Central memory CD8-positive, alpha-beta T cell (primary cell): ENCODE measurements at regions not wholly inside any gene's neighbourhood (a gene's known extent, or its start where the extent isn't known, plus 50 kb on each side); places are given as distances from the start of the nearest gene placed in this dataset.

Experiments used
- ATAC-seq: fragments of 150-1000 bp; cut with Tn5 transposase; replicated peaks from 2 replicates; pipeline ENCODE4 v1.10.0; 2022; ENCODE audit warnings: mild to moderate bottlenecking, moderate FRiP score, moderate number of reproducible peaks; ENCODE audit not compliant: poor library complexity, severe bottlenecking; ENCODE audit errors: extremely low read depth
- DNase-seq, 2 donors: peaks; one replicate each; pipeline ENCODE4 v3.0.0; 2021; ENCODE audit warnings: low spot score in 2 of 2
- H3K27ac Mint-ChIP-seq: one replicate; pipeline ENCODE4 v1.8.0; 2022; ENCODE audit warnings: low read depth, mild to moderate bottlenecking, moderate library complexity, mixed read lengths
- H3K27me3 Mint-ChIP-seq: one replicate; pipeline ENCODE4 v1.8.0; 2022; ENCODE audit warnings: mixed read lengths
- H3K36me3 Mint-ChIP-seq: one replicate; pipeline ENCODE4 v1.8.0; 2022; ENCODE audit warnings: mild to moderate bottlenecking, moderate library complexity, mixed read lengths; ENCODE audit not compliant: insufficient read depth
- H3K4me1 Mint-ChIP-seq: one replicate; pipeline ENCODE4 v1.8.0; 2022; ENCODE audit warnings: mixed read lengths
- H3K4me3 Mint-ChIP-seq: one replicate; pipeline ENCODE4 v1.8.0; 2022; ENCODE audit warnings: mild to moderate bottlenecking, moderate library complexity, mixed read lengths
- H3K9me3 Mint-ChIP-seq: one replicate; pipeline ENCODE4 v1.8.0; 2022; ENCODE audit warnings: mixed read lengths

GRCh38 chr7:54015251-54015650 lies 526.9 kb upstream of the VSTM2A start:
- Mint-ChIP-seq H3K36me3 (peaks cover 2% of the 10 kb centered on the region), H3K4me1 (no peaks in the 10 kb centered on the region), H3K27ac (no peak overlapping the region), H3K9me3 (peaks cover 31% of the 10 kb centered on the region), H3K4me3 (no peak overlapping the region), H3K27me3 (no peaks in the 10 kb centered on the region)
- no peak for DNase-seq
- no peak for ATAC-seq

GRCh38 chr7:54037873-54038272 lies 504.3 kb upstream of the VSTM2A start:
- H3K9me3 Mint-ChIP-seq = peaks cover 7% of the 10 kb centered on the region
- H3K4me1 Mint-ChIP-seq = no peaks in the 10 kb centered on the region
- ATAC-seq (no peak), DNase-seq (no peak)
- H3K27me3 Mint-ChIP-seq = no peaks in the 10 kb centered on the region
- H3K36me3 Mint-ChIP-seq = no peaks in the 10 kb centered on the region
- no peak overlapping the region for H3K4me3 Mint-ChIP-seq
- no peak overlapping the region for H3K27ac Mint-ChIP-seq

GRCh38 chr7:54060643-54061042 lies 481.5 kb upstream of the VSTM2A start:
- Mint-ChIP-seq H3K27ac (no peak overlapping the region), H3K4me3 (no peak overlapping the region), H3K36me3 (no peaks in the 10 kb centered on the region), H3K4me1 (no peaks in the 10 kb centered on the region), H3K27me3 (no peaks in the 10 kb centered on the region), H3K9me3 (peaks cover 29% of the 10 kb centered on the region)
- DNase-seq = no peak
- no peak for ATAC-seq

- no peak for DNase-seq
- Mint-ChIP-seq H3K4me3 (no peak overlapping the region), H3K9me3 (peaks cover 20% of the 10 kb centered on the region), H3K4me1 (no peaks in the 10 kb centered on the region), H3K27ac (no peak overlapping the region), H3K27me3 (no peaks in the 10 kb centered on the region), H3K36me3 (no peaks in the 10 kb centered on the region)
- no peak for ATAC-seq
These were observed 475.5 kb upstream of the VSTM2A start for GRCh38 chr7:54066643-54067042.

GRCh38 chr7:54069843-54070242 lies 472.3 kb upstream of the VSTM2A start:
- no peak for DNase-seq
- H3K4me1 Mint-ChIP-seq = no peaks in the 10 kb centered on the region
- H3K27ac Mint-ChIP-seq = no peak overlapping the region
- H3K4me3 Mint-ChIP-seq = no peak overlapping the region
- ATAC-seq = no peak
- H3K9me3 Mint-ChIP-seq = peaks cover 17% of the 10 kb centered on the region
- H3K36me3 Mint-ChIP-seq = no peaks in the 10 kb centered on the region
- H3K27me3 Mint-ChIP-seq = no peaks in the 10 kb centered on the region

GRCh38 chr7:54072710-54073109 lies 469.5 kb upstream of the VSTM2A start:
- DNase-seq (no peak), ATAC-seq (no peak)
- H3K4me1 Mint-ChIP-seq = no peaks in the 10 kb centered on the region
- H3K36me3 Mint-ChIP-seq = no peaks in the 10 kb centered on the region
- peaks cover 16% of the 10 kb centered on the region for H3K9me3 Mint-ChIP-seq
- no peak overlapping the region for H3K27ac Mint-ChIP-seq
- H3K4me3 Mint-ChIP-seq = no peak overlapping the region
- H3K27me3 Mint-ChIP-seq = no peaks in the 10 kb centered on the region

GRCh38 chr7:54076616-54077015 lies 465.6 kb upstream of the VSTM2A start:
- Mint-ChIP-seq H3K27me3 (no peaks in the 10 kb centered on the region), H3K36me3 (no peaks in the 10 kb centered on the region), H3K4me1 (no peaks in the 10 kb centered on the region), H3K27ac (no peak overlapping the region), H3K9me3 (peaks cover 32% of the 10 kb centered on the region), H3K4me3 (no peak overlapping the region)
- ATAC-seq (no peak), DNase-seq (no peak)

- Mint-ChIP-seq H3K4me3 (no peak overlapping the region), H3K36me3 (no peaks in the 10 kb centered on the region), H3K27ac (no peak overlapping the region), H3K9me3 (peaks cover 20% of the 10 kb centered on the region), H3K27me3 (no peaks in the 10 kb centered on the region), H3K4me1 (no peaks in the 10 kb centered on the region)
- DNase-seq (no peak), ATAC-seq (no peak)
These were observed 461.6 kb upstream of the VSTM2A start for GRCh38 chr7:54080525-54080924.

- DNase-seq = no peak
- no peaks in the 10 kb centered on the region for H3K36me3 Mint-ChIP-seq
- H3K27ac Mint-ChIP-seq = no peak overlapping the region
- H3K9me3 Mint-ChIP-seq = peaks cover 20% of the 10 kb centered on the region
- H3K4me1 Mint-ChIP-seq = no peaks in the 10 kb centered on the region
- no peak overlapping the region for H3K4me3 Mint-ChIP-seq
- no peaks in the 10 kb centered on the region for H3K27me3 Mint-ChIP-seq
- ATAC-seq = no peak
These were observed 461.2 kb upstream of the VSTM2A start for GRCh38 chr7:54080971-54081370.

- H3K27me3 Mint-ChIP-seq = no peaks in the 10 kb centered on the region
- H3K27ac Mint-ChIP-seq = no peak overlapping the region
- H3K4me3 Mint-ChIP-seq = no peak overlapping the region
- no peak for DNase-seq
- no peaks in the 10 kb centered on the region for H3K4me1 Mint-ChIP-seq
- no peaks in the 10 kb centered on the region for H3K36me3 Mint-ChIP-seq
- H3K9me3 Mint-ChIP-seq = peaks cover 10% of the 10 kb centered on the region
- ATAC-seq = no peak
These were observed 457.8 kb upstream of the VSTM2A start for GRCh38 chr7:54084340-54084739.

GRCh38 chr7:54090652-54091213 lies 451.4 kb upstream of the VSTM2A start:
- no peaks in the 10 kb centered on the region for H3K36me3 Mint-ChIP-seq
- ATAC-seq (no peak), DNase-seq (no peak)
- no peak overlapping the region for H3K27ac Mint-ChIP-seq
- H3K9me3 Mint-ChIP-seq = no peaks in the 10 kb centered on the region
- no peaks in the 10 kb centered on the region for H3K4me1 Mint-ChIP-seq
- no peak overlapping the region for H3K4me3 Mint-ChIP-seq
- no peaks in the 10 kb centered on the region for H3K27me3 Mint-ChIP-seq

- ATAC-seq (no peak), DNase-seq (no peak)
- Mint-ChIP-seq H3K27ac (no peak overlapping the region), H3K9me3 (no peaks in the 10 kb centered on the region), H3K27me3 (no peaks in the 10 kb centered on the region), H3K4me3 (no peak overlapping the region), H3K4me1 (no peaks in the 10 kb centered on the region), H3K36me3 (no peaks in the 10 kb centered on the region)
These were observed 450.9 kb upstream of the VSTM2A start for GRCh38 chr7:54091322-54091721.

GRCh38 chr7:54097886-54098285 lies 444.3 kb upstream of the VSTM2A start:
- ATAC-seq = no peak
- H3K27ac Mint-ChIP-seq = no peak overlapping the region
- no peaks in the 10 kb centered on the region for H3K27me3 Mint-ChIP-seq
- peaks cover 10% of the 10 kb centered on the region for H3K9me3 Mint-ChIP-seq
- no peaks in the 10 kb centered on the region for H3K4me1 Mint-ChIP-seq
- no peak overlapping the region for H3K4me3 Mint-ChIP-seq
- DNase-seq = no peak
- no peaks in the 10 kb centered on the region for H3K36me3 Mint-ChIP-seq

- DNase-seq (no peak), ATAC-seq (no peak)
- Mint-ChIP-seq H3K9me3 (peaks cover 22% of the 10 kb centered on the region), H3K27ac (no peak overlapping the region), H3K36me3 (no peaks in the 10 kb centered on the region), H3K4me3 (no peak overlapping the region), H3K4me1 (no peaks in the 10 kb centered on the region), H3K27me3 (no peaks in the 10 kb centered on the region)
These were observed 432.7 kb upstream of the VSTM2A start for GRCh38 chr7:54109501-54109900.
